NCI-H526 (cell line): ENCODE measurements at regions not wholly inside any gene's neighbourhood (a gene's known extent, or its start where the extent isn't known, plus 50 kb on each side); places are given as distances from the start of the nearest gene placed in this dataset.
"Not testable (repeated sequence)": the region's sequence is repeated elsewhere in the genome, so short reads cannot be mapped to it uniquely, and the experiment has no call there.

Experiments used
- DNase-seq, 2 experiments: peaks; one replicate each; lab custom pipeline; 2025; lab: John Stamatoyannopoulos, UW

- no peak for DNase-seq
Measured at GRCh38 chr18:60892855-60893254, 440.4 kb upstream of the CDH20 start.

- DNase-seq, result no peak
Measured at GRCh38 chr18:60893355-60894097, 439.7 kb upstream of the CDH20 start.

GRCh38 chr18:60894254-60894945, 438.8 kb upstream of the CDH20 start:
- DNase-seq, result no peak

GRCh38 chr18:60895181-60895580, 438.0 kb upstream of the CDH20 start:
- DNase-seq, result no peak

GRCh38 chr18:60898111-60898510, 435.1 kb upstream of the CDH20 start:
- no peak for DNase-seq

- no peak for DNase-seq
Measured at GRCh38 chr18:60905699-60906098, 427.5 kb upstream of the CDH20 start.

GRCh38 chr18:60910534-60910933, 422.7 kb upstream of the CDH20 start:
- no peak for DNase-seq

GRCh38 chr18:60911504-60911903, 421.7 kb upstream of the CDH20 start:
- no peak for DNase-seq

GRCh38 chr18:60915160-60915559, 418.1 kb upstream of the CDH20 start:
- DNase-seq, result no peak

GRCh38 chr18:60918862-60919261, 414.4 kb upstream of the CDH20 start:
- not testable (repeated sequence) for DNase-seq

GRCh38 chr18:60925892-60926291, 407.3 kb upstream of the CDH20 start:
- no peak for DNase-seq

- DNase-seq, result no peak
Measured at GRCh38 chr18:60929966-60930365, 403.3 kb upstream of the CDH20 start.

GRCh38 chr18:60935041-60935910, 398.0 kb upstream of the CDH20 start:
- no peak for DNase-seq

- no peak for DNase-seq
Measured at GRCh38 chr18:60936101-60936500, 397.1 kb upstream of the CDH20 start.

- no peak for DNase-seq
Measured at GRCh38 chr18:60943297-60943696, 389.9 kb upstream of the CDH20 start.

GRCh38 chr18:60950634-60951033, 382.6 kb upstream of the CDH20 start:
- no peak for DNase-seq

- no peak for DNase-seq
Measured at GRCh38 chr18:60951091-60951490, 382.1 kb upstream of the CDH20 start.

GRCh38 chr18:60962625-60963024, 370.6 kb upstream of the CDH20 start:
- DNase-seq, result no peak

- DNase-seq, result no peak
Measured at GRCh38 chr18:60965856-60966255, 367.4 kb upstream of the CDH20 start.

- no peak for DNase-seq
Measured at GRCh38 chr18:60966876-60967275, 366.4 kb upstream of the CDH20 start.

- no peak for DNase-seq
Measured at GRCh38 chr18:60975420-60975819, 357.8 kb upstream of the CDH20 start.

GRCh38 chr18:60976976-60977375, 356.3 kb upstream of the CDH20 start:
- DNase-seq, result no peak

GRCh38 chr18:60978338-60978737, 354.9 kb upstream of the CDH20 start:
- DNase-seq, result no peak
